Esophagus squamous epithelium (tissue), 4 donors: ENCODE measurements at regions not wholly inside any gene's neighbourhood (a gene's known extent, or its start where the extent isn't known, plus 50 kb on each side); places are given as distances from the start of the nearest gene placed in this dataset.

Source experiments
- POLR2A ChIP-seq, 4 donors: fragments of 450-650 bp; IDR thresholded peaks; one replicate each; pipeline ENCODE4 v1.6.1; 2017; ENCODE audit warnings: antibody characterized with exemption in 4 of 4, mild to moderate bottlenecking in 4 of 4, moderate library complexity in 3 of 4
- TF ChIP-seq, protein P1 (sequence below), 6 experiments: fragments of 450-650 bp in 4 of 6; fragments of 200-600 bp in 2 of 6; sonication (generic) in 2 of 6; IDR thresholded peaks; one replicate each; pipeline ENCODE4 v1.5.1; 2016 to 2019; ENCODE audit warnings: antibody characterized with exemption in 6 of 6, mild to moderate bottlenecking in 4 of 6, moderate library complexity in 4 of 6

DNA sequence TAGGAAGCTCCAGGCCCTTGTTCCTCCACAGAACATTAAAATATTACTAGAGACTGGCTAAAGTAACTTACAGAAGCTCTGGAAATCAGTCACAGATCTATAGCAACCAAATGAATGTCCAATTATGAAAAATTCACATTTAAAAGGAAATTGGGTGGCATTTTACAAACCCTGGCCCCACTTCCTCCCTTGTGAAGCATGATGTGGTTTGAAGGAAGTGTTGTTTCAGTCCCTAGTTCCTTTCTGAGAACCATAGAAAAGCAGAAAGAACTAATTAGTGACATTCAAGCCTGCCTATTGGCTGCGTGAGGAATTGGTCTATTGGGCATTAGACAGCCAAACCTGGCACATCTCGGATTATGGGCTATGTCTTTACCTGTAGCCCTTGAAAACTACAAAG, 649.7 kb upstream of the NEGR1 start:
- TF ChIP-seq, protein P1, sequence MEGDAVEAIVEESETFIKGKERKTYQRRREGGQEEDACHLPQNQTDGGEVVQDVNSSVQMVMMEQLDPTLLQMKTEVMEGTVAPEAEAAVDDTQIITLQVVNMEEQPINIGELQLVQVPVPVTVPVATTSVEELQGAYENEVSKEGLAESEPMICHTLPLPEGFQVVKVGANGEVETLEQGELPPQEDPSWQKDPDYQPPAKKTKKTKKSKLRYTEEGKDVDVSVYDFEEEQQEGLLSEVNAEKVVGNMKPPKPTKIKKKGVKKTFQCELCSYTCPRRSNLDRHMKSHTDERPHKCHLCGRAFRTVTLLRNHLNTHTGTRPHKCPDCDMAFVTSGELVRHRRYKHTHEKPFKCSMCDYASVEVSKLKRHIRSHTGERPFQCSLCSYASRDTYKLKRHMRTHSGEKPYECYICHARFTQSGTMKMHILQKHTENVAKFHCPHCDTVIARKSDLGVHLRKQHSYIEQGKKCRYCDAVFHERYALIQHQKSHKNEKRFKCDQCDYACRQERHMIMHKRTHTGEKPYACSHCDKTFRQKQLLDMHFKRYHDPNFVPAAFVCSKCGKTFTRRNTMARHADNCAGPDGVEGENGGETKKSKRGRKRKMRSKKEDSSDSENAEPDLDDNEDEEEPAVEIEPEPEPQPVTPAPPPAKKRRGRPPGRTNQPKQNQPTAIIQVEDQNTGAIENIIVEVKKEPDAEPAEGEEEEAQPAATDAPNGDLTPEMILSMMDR (IDR thresholded peaks at IDR 0.05), result no peak
- no peak for TF ChIP-seq POLR2A (IDR thresholded peaks at IDR 0.05)
